HG03520 (cell line): ENCODE measurements at regions not wholly inside any gene's neighbourhood (a gene's known extent, or its start where the extent isn't known, plus 50 kb on each side); places are given as distances from the start of the nearest gene placed in this dataset.
"Not testable (repeated sequence)": the region's sequence is repeated elsewhere in the genome, so short reads cannot be mapped to it uniquely, and the experiment has no call there.

Experiments used
- ATAC-seq: cut with Tn5 transposase; IDR thresholded peaks from one replicate; pipeline ENCODE4 v1.9.1; 2021; ENCODE audit warnings: mild to moderate bottlenecking, moderate library complexity; ENCODE audit not compliant: unreplicated experiment

GRCh38 chr6:85135376-85136094, 314.3 kb upstream of the NT5E start:
- ATAC-seq: no peak

GRCh38 chr6:85134172-85134571, 315.7 kb upstream of the NT5E start:
- no peak for ATAC-seq

- ATAC-seq: no peak
Measured at GRCh38 chr6:85132091-85132490, 317.8 kb upstream of the NT5E start.

GRCh38 chr6:85130743-85131142, 319.1 kb upstream of the NT5E start:
- ATAC-seq: no peak

GRCh38 chr6:85129881-85130280, 320.0 kb upstream of the NT5E start:
- no peak for ATAC-seq

GRCh38 chr6:85128781-85129180, 321.1 kb upstream of the NT5E start:
- no peak for ATAC-seq

- not testable (repeated sequence) for ATAC-seq
Measured at GRCh38 chr6:85128256-85128655, 321.6 kb upstream of the NT5E start.

GRCh38 chr6:85127696-85128243, 322.1 kb upstream of the NT5E start:
- no peak for ATAC-seq

GRCh38 chr6:85127168-85127498, 322.8 kb upstream of the NT5E start:
- no peak for ATAC-seq

- ATAC-seq: peak; percentile 63
Measured at GRCh38 chr6:85126485-85127167, 323.3 kb upstream of the NT5E start.

- no peak for ATAC-seq
Measured at GRCh38 chr6:85125526-85125925, 324.4 kb upstream of the NT5E start.

GRCh38 chr6:85124472-85125354, 325.2 kb upstream of the NT5E start:
- ATAC-seq: no peak

GRCh38 chr6:85121158-85121557, 328.7 kb upstream of the NT5E start:
- ATAC-seq: no peak

- no peak for ATAC-seq
Measured at GRCh38 chr6:85118652-85119235, 331.1 kb upstream of the NT5E start.

- ATAC-seq: no peak
Measured at GRCh38 chr6:85118233-85118632, 331.6 kb upstream of the NT5E start.

- no peak for ATAC-seq
Measured at GRCh38 chr6:85116475-85116874, 333.4 kb upstream of the NT5E start.

GRCh38 chr6:85115876-85116275, 334.0 kb upstream of the NT5E start:
- ATAC-seq: no peak

GRCh38 chr6:85115376-85115775, 334.5 kb upstream of the NT5E start:
- ATAC-seq: no peak

GRCh38 chr6:85114581-85114935, 335.3 kb upstream of the NT5E start:
- ATAC-seq: no peak

GRCh38 chr6:85113934-85114580, 335.8 kb upstream of the NT5E start:
- no peak for ATAC-seq

GRCh38 chr6:85112540-85112939, 337.3 kb upstream of the NT5E start:
- ATAC-seq: no peak
